HK-2 (cell line): ENCODE measurements at regions not wholly inside any gene's neighbourhood (a gene's known extent, or its start where the extent isn't known, plus 50 kb on each side); places are given as distances from the start of the nearest gene placed in this dataset.

Experiments used
- DNase-seq: peaks from one replicate; pipeline ENCODE4 v3.0.0-alpha.2; 2018; ENCODE audit not compliant: unreplicated experiment

DNA sequence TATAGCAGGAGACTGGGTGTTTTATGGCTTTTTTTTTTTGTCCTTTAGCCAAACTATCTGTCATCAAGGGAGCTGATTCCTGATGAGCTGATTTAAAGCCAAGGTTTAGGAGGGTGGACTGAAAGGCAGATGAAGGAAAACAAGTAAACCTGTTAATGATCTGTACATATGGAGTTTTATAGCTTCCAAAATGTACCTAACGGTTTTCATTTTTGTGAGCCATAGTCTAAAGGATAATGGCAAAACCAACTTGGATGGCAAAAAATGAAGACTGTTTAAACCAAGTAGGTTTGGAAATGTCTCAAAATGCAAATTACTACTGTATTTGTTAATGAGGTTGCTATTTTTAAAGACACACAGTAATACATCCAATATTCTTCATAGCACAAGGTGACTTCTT lies 281.5 kb downstream of the YTHDC2 start:
- no peak for DNase-seq

DNA sequence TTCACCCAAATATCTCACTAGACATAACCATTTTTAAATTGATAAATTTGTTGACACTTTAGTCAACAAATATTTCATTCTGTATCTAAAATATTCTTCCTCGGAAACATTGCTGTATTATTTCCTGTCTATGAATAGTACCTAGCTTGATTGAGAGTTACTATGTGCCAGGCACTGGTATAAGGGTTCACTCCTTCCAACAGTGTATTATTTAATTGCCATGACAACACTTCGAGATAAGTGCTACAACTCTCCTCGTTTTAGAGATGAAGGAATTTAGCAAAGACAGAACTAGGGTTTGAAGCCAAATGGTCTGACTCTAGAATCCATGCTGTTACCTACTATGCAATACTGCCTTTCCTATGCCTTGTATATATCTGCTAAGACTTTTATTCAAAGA lies 287.2 kb downstream of the YTHDC2 start:
- no peak for DNase-seq

DNA sequence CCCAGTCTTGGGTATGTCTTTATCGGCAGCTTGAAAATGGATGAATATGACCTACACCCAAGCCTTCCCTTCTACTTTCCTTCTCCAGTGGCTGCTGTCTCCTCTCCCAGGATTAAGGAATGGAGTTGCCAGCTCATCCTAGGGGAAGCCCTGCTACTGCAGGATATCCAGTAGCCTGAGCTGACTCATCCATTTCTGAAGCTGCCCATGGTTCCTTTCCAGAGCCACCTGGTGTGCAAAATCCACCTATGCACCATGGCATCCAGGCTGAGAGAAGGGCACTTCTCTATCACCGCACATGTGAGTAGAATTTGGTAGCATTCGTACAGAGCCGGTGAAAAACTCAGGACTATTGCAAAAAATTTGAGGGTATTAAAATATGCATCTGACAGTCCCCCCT lies 290.8 kb downstream of the YTHDC2 start:
- no peak for DNase-seq

DNA sequence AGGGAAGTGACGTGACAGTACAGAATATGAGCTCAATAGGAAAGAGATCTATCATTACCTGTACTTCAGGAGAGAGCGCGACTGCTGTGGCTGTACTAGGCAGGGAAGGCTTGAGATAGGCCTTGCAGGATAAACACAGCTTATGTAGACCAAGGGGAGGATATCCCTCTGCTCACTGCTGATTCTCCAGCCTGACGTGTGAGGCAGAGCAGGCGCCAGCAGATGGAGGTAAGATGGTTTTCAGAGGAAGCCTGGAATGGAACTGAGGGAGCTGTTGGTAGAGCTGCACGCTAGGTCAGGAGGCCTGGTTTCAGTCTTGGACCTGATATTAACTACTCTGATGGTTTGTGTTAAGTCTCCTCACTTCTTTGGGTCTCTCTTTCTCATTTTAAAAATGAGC lies 291.4 kb downstream of the YTHDC2 start:
- DNase-seq = no peak

DNA sequence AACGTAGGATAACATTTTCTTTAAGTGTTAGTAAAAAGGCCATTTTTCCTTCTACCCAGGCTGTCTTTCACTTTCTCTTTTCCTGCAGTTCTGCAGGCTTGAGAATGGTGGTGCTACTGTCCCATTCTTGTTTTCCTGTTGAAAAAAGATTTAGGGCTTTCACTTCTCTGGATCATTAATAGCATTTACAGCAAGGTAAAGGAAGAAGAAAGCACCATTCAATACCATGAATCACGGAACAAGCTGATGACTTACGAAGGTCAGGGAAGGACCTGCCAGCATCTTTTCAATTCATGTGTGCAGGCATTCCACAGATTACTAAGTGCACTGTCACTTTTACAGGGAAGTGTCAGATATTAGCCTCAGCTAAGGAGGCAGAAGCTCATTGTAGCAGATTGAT lies 292.8 kb downstream of the YTHDC2 start:
- DNase-seq = no peak

DNA sequence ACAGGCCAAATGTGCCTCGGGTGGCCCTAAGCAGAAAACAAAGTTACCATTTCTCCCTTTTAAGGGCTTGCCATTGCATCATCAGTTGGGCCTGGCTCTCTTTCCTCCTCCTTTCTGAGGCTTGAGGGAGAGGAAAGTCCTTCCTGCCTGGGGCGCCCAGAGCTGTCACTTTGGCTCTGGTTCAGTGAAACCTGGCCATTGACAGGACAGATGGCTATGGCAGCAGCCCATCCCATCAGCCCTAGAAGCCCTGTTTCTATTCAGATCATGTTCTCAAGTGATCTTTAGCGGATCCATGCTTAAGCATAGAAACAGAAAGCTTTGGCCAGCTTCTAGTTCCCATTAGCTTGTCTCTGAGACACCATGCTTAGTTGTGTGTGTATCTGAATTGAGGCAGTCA lies 293.4 kb downstream of the YTHDC2 start:
- no peak for DNase-seq

DNA sequence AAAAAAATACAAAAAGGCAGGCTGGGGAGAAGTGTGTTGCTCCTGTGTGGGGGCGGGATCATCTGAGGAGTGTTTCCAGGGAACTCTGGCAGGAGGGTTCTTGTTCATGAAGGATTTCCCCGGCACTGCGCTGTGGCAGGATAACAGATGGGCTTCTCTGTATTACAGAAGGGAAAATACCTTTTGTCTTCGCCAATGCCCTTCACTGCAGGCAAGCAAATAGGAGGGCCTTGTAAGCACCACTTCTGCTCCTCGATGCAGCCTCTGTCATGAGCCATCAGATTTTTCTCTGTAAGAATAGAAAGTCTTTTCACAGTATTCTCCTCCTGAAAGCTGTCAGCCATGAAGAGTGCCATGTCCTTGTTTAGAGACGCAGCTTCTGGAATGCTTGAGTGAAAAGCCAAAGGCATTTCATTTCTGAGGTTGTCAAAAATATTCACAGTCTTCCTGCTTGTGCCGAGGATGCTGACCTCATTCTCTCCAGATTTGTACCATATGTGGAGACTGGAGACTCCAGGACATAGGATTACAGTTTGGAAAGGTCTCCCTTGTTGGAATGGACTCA lies 294.0 kb downstream of the YTHDC2 start:
- DNase-seq = no peak

DNA sequence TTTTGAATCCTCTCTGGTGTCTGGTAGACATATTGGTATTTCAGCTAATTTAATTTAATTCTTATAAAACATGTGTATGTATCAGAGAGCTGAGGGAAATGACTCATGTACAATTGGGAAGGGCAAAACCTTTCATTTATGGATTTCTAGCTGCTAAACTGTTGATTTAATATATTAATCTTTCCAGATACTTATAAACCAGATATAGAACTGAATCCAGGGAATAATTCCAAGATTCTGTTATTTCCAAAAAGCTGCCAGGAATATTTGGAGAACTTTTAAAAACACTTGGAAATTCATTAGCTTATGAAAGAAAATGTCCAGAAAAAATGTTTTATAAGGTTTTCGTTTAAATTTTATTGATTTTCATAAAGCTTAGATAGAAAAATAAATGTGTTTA lies 295.5 kb downstream of the YTHDC2 start:
- no peak for DNase-seq

DNA sequence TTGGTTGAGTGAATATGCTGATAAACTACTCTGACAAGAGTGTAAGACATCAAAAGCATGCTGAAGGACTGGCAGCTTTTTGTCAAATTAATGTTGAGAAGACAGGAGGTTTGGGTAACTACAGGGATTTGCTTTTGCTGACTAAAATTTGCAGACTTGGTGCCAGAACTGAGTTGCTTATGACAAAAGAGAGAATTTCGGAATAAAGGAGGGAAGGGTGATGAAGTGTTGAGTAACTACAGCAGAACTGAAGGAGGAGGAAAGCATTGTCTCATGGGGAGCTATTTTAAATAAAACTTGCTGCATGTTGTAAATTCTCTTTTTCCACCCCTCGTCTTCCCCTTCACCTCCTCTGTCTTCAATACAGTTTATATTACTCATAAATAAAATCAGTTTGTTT lies 296.1 kb downstream of the YTHDC2 start:
- no peak for DNase-seq

DNA sequence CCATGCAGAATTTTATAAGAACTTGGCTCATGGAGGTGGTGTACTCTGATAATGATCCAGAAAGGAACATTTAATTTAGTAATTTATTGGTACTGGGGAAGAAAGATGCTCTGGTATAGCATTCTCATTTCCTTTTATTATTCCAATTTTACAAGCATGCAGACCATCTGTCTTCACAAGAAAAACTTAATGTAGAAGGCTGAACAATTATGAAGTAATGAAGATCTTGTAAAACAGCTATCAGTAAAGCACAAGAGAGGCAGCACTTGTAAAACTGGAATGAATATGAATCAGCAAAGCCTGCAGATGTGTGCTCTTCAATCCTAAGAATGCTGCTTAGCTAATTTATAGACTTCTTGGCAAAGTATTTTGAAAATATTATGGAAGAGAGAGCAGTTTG lies 300.0 kb downstream of the YTHDC2 start:
- no peak for DNase-seq

DNA sequence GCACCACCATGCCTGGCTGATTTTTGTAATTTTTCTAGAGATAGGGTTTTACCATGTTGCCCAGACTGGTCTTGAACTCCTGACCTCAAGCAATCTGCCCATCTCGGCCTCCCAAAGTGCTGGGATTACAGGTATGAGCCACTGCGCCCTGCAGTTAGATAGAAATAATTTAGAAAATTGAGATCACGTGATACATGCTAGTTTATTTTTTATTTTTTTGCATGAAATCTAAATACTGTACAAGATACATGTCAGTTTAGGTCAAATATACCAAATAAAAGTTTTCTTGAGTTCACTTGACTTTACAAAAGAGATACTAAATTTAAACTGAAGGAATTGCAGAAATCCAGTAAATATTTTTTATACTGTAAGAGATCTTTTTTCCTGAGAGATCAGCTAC lies 304.2 kb downstream of the YTHDC2 start:
- no peak for DNase-seq

DNA sequence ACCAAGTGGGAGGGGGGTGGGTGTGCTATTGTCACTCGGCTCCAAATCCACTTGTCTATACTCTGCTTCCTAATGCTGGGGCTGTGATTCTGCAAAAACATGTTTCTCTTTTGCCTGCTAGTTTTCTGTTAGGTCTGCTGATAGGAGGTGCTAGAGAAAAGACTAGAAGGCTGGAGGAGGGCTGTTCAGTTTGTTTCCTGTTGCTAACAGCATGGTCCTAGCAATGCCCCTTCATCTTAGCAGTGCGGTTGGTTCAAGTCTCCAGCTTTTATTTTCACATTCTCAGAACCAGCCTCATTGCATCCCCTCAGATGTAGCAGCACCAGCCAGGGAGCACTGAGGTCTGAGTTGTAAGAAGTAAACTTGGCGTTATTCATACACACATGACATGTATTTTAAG lies 310.2 kb downstream of the YTHDC2 start:
- no peak for DNase-seq

DNA sequence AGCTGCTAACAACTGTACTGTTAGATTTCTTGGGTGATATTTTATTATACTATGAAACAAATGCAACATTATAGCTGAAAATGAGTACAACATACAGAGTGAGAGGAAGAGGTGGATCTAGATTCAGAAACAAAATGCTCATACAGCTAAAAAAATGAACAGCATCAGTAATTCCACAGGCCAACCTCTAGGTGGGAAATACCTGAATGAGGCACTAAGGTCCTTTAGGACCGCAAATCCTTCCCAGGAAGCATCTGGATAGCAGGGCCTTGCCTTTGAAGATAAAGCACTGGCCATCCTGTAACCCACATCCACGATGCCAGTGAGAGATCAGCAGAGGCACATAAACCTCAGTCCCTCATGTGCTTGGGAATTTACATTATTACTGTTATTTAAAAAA lies 310.8 kb downstream of the YTHDC2 start:
- DNase-seq = no peak

DNA sequence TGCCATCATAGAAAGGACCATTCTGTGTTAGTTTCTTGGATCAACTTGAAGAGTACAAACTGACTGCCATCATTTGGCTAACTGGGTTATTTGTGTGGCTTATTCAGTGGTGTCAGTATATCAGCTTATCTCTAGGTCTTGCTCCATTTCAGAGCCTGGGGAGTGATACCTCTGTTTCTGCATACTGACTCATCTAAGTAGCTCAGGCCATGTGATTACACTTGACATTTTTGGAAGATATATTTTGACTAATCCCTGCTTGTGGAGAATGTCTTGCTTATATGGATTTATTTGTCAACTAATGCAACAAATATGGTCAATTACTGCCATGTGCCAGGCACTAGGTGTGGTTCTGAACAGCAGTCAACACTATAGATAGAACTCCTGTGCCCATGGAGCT lies 311.7 kb downstream of the YTHDC2 start:
- DNase-seq = no peak

DNA sequence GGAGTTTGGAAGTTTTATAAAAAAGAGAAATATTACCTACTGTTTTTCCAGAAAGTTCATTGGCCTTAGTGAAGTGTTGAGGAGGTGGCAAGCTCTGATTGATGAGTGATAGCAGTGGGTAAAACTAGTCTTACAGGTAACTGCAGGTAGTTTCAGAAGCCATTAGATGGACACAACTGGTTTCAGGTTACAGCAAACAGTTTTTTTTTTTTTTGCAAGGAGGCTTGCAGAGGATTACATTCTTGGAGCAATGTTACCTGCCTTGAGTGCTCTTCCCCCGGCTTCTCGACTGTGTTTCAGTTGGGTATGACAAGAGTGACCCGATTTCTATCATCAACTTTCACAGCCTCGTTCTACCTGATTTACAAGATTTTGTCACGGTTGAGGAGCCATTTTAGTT lies 333.4 kb downstream of the YTHDC2 start:
- no peak for DNase-seq

DNA sequence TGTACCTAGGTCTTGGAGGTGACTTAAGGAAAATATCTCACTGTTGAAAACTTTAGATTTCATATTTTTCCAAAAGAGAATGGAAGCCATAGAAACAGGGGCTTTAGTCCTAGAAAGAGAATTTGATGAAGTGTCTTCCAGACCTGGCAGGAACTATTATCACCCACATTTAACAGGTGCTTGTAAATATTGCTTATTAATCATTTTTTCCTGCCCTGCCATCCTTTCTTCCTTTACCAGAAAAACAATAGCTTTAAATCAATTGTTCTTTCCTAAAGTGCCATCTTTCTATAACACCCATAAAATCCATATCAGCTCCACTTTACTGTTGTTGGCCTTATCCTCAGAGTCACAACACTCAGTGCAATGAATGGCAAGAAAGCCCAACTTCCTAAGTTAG lies 350.9 kb downstream of the YTHDC2 start:
- DNase-seq = no peak

DNA sequence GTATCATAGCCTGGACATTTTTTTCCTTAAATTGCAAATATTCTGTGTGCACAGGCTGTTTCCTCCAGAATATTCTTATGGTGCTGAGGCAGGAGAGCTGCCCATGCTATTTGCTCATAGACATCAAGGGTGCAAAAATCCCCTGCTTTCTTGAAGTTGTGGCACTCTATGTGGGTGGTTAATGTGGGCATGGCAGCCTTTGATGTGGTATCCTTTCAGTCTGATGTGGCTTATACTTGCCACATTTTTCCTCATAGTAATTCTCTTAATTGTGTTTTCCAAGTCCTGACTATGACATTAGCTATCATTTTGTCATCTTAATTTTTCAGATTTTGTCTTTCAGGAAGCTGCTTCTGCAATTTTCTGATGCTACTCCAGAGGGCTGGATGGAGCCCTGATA lies 353.3 kb downstream of the YTHDC2 start:
- no peak for DNase-seq

DNA sequence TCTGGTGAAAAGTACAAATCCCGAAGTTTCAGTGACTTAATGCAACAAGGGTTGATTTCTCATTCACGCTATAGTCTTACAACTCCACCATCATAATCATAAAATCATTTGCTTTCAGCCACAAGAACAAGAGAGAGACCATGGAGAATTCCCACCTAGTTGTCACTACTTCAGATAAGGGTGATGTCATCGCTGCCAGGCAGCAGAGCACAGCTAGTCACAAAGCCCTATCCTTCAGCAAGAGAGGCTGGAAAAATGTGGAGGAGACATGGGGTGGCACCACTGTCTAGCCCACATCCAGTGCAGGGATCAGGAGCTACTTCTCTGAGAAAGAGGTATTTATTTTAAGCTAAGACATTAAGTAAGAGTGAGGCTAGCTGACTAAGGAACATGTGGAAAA lies 356.1 kb downstream of the YTHDC2 start:
- DNase-seq = no peak

DNA sequence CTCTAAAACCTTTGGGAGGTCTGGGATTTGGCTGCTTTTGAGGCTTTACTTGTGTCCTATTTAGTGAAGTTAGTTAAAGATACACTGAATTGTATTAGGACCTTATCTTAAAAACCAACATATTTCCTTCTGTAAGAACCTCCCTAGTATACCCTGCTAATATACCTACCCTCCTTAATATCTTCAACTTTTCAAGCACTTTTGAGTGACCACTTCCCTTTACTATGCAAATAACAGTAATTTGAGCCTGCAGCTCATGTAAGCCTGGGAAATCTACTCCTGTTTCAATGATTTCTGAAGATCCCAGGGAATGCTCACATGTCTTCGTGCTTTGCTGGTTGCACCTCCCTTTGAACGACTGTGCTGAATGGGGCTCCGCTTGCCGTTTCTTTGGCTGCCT lies 358.5 kb downstream of the YTHDC2 start:
- DNase-seq = no peak

DNA sequence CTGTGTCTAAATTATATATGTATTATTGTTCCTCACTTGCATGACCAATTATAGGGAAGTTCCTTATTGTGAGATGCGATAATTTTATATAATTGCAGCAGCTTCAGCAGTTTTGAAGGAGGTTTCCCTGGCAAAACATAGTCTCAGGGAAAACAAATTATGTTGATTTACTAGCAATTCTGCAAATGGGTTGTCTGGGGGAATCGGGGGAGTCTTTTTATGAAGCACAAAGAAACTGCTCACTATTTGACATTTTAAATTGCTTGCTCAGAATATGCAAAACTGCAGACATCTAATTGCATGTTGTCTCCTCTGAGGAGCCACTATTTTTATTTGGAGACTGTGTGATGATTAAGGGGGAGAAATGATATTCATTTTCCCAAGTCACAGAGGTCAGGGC lies 361.6 kb downstream of the YTHDC2 start:
- no peak for DNase-seq

DNA sequence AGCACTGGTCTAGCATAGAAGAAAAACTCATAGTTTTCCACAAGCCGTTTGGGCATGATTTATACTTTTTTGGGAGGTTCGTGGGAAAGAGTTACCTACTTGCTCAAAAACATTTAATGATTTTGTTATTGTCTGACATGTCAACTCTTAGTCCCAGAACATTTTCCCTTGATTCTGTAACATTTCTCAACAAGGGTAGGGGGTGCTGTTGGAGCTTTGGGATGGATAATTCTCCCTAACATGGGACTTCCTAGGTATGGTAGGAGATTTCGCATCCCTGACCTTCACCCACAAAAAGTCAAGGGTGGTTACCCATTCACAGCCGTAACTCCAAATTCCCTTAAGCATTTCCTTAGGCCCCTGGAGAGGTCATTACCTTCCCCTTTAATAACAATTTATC lies 378.0 kb downstream of the YTHDC2 start:
- DNase-seq = no peak

DNA sequence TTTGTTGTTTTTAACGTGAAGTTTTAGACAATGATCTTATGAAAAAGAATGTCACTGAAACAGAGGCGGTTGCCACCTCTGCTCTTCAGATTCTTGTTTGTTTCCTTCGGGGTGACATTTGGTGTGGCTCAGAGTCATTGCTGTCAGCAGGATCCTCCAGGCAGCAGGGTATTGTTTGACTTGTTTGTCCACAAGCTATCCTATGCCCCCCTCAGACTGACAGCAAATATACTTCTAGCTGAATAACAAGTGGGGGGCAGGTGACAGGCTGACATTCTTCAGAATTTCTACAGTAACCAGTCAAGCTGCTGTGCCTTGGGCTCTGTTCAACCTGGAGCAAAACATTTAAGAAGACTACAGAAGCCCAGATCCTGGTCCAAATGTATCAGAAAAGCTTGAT lies 383.3 kb downstream of the YTHDC2 start:
- DNase-seq = no peak

DNA sequence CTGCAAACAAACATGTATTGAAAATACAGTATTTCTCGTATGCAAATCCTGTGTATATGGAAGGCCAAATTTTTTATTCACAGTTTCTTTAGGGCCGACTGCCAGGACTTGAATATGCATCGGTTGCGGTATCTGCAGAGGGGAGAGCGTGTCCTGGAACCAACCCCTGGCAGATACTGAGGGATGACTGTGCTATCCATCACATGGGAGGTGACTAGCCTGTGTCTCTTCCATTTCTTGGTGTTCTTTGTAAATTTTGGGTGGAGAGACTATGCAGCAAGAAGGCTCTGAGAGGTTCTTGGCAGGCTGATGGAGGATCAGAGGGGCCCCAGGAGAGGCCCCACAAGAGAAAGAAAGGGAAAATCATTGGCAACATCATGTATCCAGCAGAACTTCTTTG lies 384.3 kb downstream of the YTHDC2 start:
- DNase-seq = no peak

DNA sequence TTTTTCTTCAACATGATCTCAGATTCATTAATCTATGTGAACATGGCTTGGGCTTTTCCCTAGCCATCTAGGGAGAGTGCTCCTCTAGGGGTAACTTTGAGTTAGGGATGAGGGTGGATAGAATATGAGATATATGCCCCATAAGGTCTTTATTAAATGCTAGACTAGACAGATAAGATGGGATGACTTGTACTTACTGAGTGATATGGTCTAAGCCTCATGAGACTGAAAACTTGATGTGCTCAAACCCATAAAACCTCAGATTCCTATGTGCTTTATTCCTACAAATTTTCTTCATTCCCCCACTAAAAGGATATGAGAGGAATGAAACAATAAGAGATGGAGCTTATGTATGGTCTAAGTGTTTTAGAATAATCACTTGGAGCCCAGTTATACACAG lies 386.6 kb downstream of the YTHDC2 start:
- DNase-seq = no peak

DNA sequence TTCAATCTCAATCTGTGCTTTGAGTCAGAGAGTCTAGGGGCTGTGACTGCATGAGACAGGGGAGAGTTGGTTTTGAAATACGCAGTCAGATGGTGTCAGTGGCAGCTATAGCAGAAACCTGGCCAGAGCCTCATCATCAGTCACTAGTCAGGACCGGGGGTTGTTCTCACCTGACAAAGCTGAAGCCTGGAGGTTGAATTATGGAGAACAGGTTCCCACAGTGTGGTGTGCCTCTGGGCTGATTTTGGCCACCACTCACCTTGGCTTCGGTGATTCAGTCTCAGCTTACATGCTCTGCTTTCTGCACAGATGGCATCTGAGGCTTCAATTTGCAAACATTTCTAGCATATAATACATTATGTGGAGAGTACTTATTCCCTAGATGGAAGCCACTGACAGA lies 387.3 kb downstream of the YTHDC2 start:
- DNase-seq = no peak
